ENCODE measurements at regions not wholly inside any gene's neighbourhood (a gene's known extent, or its start where the extent isn't known, plus 50 kb on each side); places are given as distances from the start of the nearest gene placed in this dataset.

- TF ChIP-seq POLR2A (IDR thresholded peaks at IDR 0.05; ENCODE audit: low read depth, low read length): no peak
- TF ChIP-seq EZH2 (IDR thresholded peaks at IDR 0.05; ENCODE audit: borderline replicate concordance, control insufficient read depth, low read depth, low read length): no peak
- TF ChIP-seq JUNB (IDR thresholded peaks at IDR 0.05): no peak
- no peak for TF ChIP-seq TARDBP (IDR thresholded peaks at IDR 0.05; ENCODE audit: borderline replicate concordance)
- no peak for TF ChIP-seq FOXM1 (IDR thresholded peaks at IDR 0.05; ENCODE audit: low read depth, low read length)
- TF ChIP-seq MAX (IDR thresholded peaks at IDR 0.05; ENCODE audit: low read depth, low read length): no peak
- no peak for TF ChIP-seq GABPA (IDR thresholded peaks at IDR 0.05; ENCODE audit: low read depth)
Observed at GRCh38 chr7:96430356-96430755, 108.5 kb upstream of the SLC25A13 start.

Measured in GM12878 (cell line).